Stimulated activated CD4-positive, alpha-beta T cell treated with anti-CD3 and anti-CD28 coated beads, Interleukin-4, amount 100 ng/mL, for 48 hours (primary cell): ENCODE measurements at regions not wholly inside any gene's neighbourhood (a gene's known extent, or its start where the extent isn't known, plus 50 kb on each side); places are given as distances from the start of the nearest gene placed in this dataset.
"Not testable (repeated sequence)": the region's sequence is repeated elsewhere in the genome, so short reads cannot be mapped to it uniquely, and the experiment has no call there.

Experiments used
- DNase-seq, 2 donors: peaks; one replicate each; pipeline ENCODE4 v3.0.0-alpha.2; 2020; ENCODE audit warnings: low read depth in 2 of 2

- no peak for DNase-seq
Observed at GRCh38 chr15:79157631-79158592, 67.3 kb upstream of the RASGRF1 start.

- no peak for DNase-seq
Observed at GRCh38 chr15:79156704-79157375, 66.3 kb upstream of the RASGRF1 start.

- DNase-seq = no peak
Observed at GRCh38 chr15:79154483-79155135, 64.0 kb upstream of the RASGRF1 start.

DNA sequence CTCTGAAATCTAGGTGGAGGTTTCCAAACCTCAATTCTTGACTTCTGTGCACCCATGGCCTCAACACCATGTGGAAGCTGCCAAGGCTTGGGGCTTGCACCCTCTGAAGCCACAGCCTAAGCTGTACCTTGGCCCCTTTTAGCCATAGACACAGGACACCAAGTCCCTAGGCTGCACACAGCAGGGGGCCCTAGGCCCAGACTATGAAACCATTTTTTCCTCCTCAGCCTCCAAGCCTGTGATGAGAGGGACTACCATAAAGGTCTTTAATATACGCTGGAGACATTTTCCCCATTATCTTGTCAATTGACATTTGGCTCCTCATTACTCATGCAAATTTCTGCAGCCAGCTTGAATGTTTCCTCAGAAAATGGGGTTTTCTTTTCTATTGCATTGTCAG, 53.7 kb upstream of the RASGRF1 start:
- DNase-seq = not testable (repeated sequence)

DNA sequence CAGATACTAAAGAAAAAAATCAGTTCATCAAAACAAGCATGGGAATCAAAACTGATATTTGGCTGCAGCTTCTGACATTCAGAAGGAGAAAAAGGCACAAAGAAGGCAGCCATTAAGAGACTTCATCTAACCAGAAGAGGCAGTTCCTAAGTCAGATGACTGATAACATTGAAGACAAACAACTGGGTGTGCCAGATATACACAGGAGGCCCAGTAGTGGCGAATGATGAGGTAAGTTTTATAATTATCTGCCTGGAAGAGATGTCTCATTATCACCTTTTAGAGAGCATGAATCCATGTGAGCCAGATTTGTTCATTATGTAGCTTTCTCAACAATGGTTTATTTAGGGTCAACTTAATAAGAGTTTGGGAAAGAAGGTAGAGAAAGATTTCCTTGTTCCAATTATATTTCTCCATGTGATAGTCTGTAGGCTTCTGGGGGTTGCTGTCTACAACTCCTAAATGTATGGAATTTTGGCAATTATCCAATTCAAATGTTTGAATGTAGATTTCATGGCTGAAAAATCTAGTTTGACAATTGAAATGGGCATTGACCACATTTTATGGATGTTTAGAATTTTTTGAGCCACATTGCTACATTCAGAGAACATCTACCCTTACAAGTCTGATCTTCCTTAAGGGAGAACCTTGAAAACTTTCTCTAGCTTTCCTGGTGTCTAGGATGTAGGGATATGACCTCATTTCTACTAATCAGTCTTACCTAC, 50.4 kb upstream of the RASGRF1 start:
- no peak for DNase-seq
